Peyer's patch (tissue), 4 donors: ENCODE measurements at regions not wholly inside any gene's neighbourhood (a gene's known extent, or its start where the extent isn't known, plus 50 kb on each side); places are given as distances from the start of the nearest gene placed in this dataset.

ENCODE experiments used
- CTCF ChIP-seq, 6 experiments: fragments of 450-650 bp in 4 of 6; fragments of 200-600 bp in 2 of 6; sonication (generic) in 1 of 6; IDR thresholded peaks; one replicate each; pipeline ENCODE4 v1.5.1; 2017 to 2019; ENCODE audit warnings: antibody characterized with exemption in 6 of 6, mild to moderate bottlenecking in 3 of 6, moderate library complexity in 1 of 6
- POLR2A ChIP-seq, 2 donors: fragments of 450-650 bp; IDR thresholded peaks; one replicate each; pipeline ENCODE4 v1.5.1; 2017; ENCODE audit warnings: antibody characterized with exemption in 2 of 2, mild to moderate bottlenecking in 2 of 2, moderate library complexity in 2 of 2

DNA sequence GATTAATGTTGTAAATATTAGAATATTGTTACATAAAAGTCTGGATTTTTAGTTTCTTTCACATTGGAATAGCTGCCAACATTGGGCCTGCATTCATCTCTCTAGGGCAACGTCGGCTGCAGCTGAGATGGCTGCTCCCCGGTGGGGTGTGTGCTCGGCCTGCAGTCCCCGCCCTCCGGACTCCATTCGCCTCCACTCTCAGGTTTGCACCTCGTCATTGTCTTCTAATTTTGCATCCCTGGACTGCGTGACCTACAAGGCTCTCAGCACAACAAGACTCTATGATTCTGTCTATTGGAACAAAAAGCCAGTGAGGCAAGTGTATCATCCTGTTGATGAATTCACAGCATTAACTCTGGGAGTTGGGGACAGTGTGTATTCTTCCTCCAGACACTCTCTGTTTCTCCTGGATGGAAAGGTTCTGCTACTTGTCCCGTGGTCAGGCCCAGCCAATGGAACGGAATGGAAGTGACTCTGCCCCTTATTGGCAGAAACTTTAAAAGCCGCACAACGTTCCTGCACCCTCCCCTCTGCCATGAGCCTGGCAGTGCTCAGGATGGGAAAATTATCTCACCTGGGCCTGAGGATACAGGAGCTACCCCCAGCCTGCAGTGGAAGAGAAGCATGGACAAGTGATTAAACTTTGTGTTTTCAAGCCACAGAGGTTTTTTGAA, 105.0 kb upstream of the SAMD11 start:
- TF ChIP-seq CTCF (IDR thresholded peaks at IDR 0.05): no peak
- no peak for TF ChIP-seq POLR2A (IDR thresholded peaks at IDR 0.05)
